ENCODE measurements at regions not wholly inside any gene's neighbourhood (a gene's known extent, or its start where the extent isn't known, plus 50 kb on each side); places are given as distances from the start of the nearest gene placed in this dataset.

- TF ChIP-seq CTCF (IDR thresholded peaks at IDR 0.05; ENCODE audit: unreplicated experiment): no peak
- H3K9me3 Mint-ChIP-seq (ENCODE audit: unreplicated experiment): no peaks in the 10 kb centered on the region
- peaks cover 6% of the 10 kb centered on the region for H3K4me1 Mint-ChIP-seq (ENCODE audit: insufficient read depth, unreplicated experiment)
- BruUV-seq (replicated peaks): no TSS peak
- POLR2A ChIA-PET: no interaction called here
- CTCF ChIA-PET: no interaction called here
- no peak overlapping the region for H3K27ac Mint-ChIP-seq (ENCODE audit: low read depth, unreplicated experiment)
- H3K27me3 Mint-ChIP-seq (ENCODE audit: insufficient read depth, unreplicated experiment): no peaks in the 10 kb centered on the region
- DNase-seq (ENCODE audit: unreplicated experiment): peak; percentile 11
- intact Hi-C loops (cut with micrococcal nuclease): no loop called here
- no peaks in the 10 kb centered on the region for H3K36me3 Mint-ChIP-seq (ENCODE audit: insufficient read depth, unreplicated experiment)
- no peak overlapping the region for H3K4me3 Mint-ChIP-seq (ENCODE audit: unreplicated experiment)
Observed at GRCh38 chr6:79385333-79385732, 150.9 kb upstream of the HMGN3 start.

GRCh38 chr6:79384845-79385244 is 150.4 kb upstream of the HMGN3 start:
- H3K36me3 Mint-ChIP-seq (ENCODE audit: insufficient read depth, unreplicated experiment): no peaks in the 10 kb centered on the region
- no peaks in the 10 kb centered on the region for H3K9me3 Mint-ChIP-seq (ENCODE audit: unreplicated experiment)
- H3K27me3 Mint-ChIP-seq (ENCODE audit: insufficient read depth, unreplicated experiment): no peaks in the 10 kb centered on the region
- H3K4me1 Mint-ChIP-seq (ENCODE audit: insufficient read depth, unreplicated experiment): peaks cover 6% of the 10 kb centered on the region
- intact Hi-C loops (cut with micrococcal nuclease): no loop called here
- DNase-seq (ENCODE audit: unreplicated experiment): no peak
- no peak for TF ChIP-seq CTCF (IDR thresholded peaks at IDR 0.05; ENCODE audit: unreplicated experiment)
- no peak overlapping the region for H3K27ac Mint-ChIP-seq (ENCODE audit: low read depth, unreplicated experiment)
- ChIA-PET CTCF (no interaction called here), POLR2A (no interaction called here)
- H3K4me3 Mint-ChIP-seq (ENCODE audit: unreplicated experiment): no peak overlapping the region
- no TSS peak for BruUV-seq (replicated peaks)

- no peak overlapping the region for H3K27ac Mint-ChIP-seq (ENCODE audit: low read depth, unreplicated experiment)
- no peak overlapping the region for H3K4me3 Mint-ChIP-seq (ENCODE audit: unreplicated experiment)
- DNase-seq (ENCODE audit: unreplicated experiment): no peak
- CTCF ChIA-PET: interaction anchor here (0.6 kb wide), 2 partner anchors 12 to 939 kb away, joined by 3 to 5 read pairs; no protein-coding TSS in a partner anchor
- POLR2A ChIA-PET: no interaction called here
- no peak for TF ChIP-seq CTCF (IDR thresholded peaks at IDR 0.05; ENCODE audit: unreplicated experiment)
- H3K27me3 Mint-ChIP-seq (ENCODE audit: insufficient read depth, unreplicated experiment): no peaks in the 10 kb centered on the region
- intact Hi-C loops (cut with micrococcal nuclease): no loop called here
- peaks cover 15% of the 10 kb centered on the region for H3K4me1 Mint-ChIP-seq (ENCODE audit: insufficient read depth, unreplicated experiment)
- BruUV-seq (replicated peaks): no TSS peak
- H3K36me3 Mint-ChIP-seq (ENCODE audit: insufficient read depth, unreplicated experiment): no peaks in the 10 kb centered on the region
- no peaks in the 10 kb centered on the region for H3K9me3 Mint-ChIP-seq (ENCODE audit: unreplicated experiment)
Observed at GRCh38 chr6:79378957-79379356, 144.5 kb upstream of the HMGN3 start.

- peaks cover 18% of the 10 kb centered on the region for H3K4me1 Mint-ChIP-seq (ENCODE audit: insufficient read depth, unreplicated experiment)
- CTCF ChIA-PET: no interaction called here
- no peak for TF ChIP-seq CTCF (IDR thresholded peaks at IDR 0.05; ENCODE audit: unreplicated experiment)
- H3K36me3 Mint-ChIP-seq (ENCODE audit: insufficient read depth, unreplicated experiment): no peaks in the 10 kb centered on the region
- H3K9me3 Mint-ChIP-seq (ENCODE audit: unreplicated experiment): no peaks in the 10 kb centered on the region
- DNase-seq (ENCODE audit: unreplicated experiment): peak; percentile 48
- no peaks in the 10 kb centered on the region for H3K27me3 Mint-ChIP-seq (ENCODE audit: insufficient read depth, unreplicated experiment)
- POLR2A ChIA-PET: interaction anchor here (0.7 to 1.6 kb wide), 4 partner anchors 15 to 159 kb away, joined by 3 to 5 read pairs (median 4); no protein-coding TSS in a partner anchor
- intact Hi-C loops (cut with micrococcal nuclease): no loop called here
- peak overlapping the region; percentile 5 for H3K27ac Mint-ChIP-seq (ENCODE audit: low read depth, unreplicated experiment)
- no peak overlapping the region for H3K4me3 Mint-ChIP-seq (ENCODE audit: unreplicated experiment)
- BruUV-seq (replicated peaks): no TSS peak
Observed at GRCh38 chr6:79377888-79378348, 143.4 kb upstream of the HMGN3 start.
